HG03469 (cell line): ENCODE measurements at regions not wholly inside any gene's neighbourhood (a gene's known extent, or its start where the extent isn't known, plus 50 kb on each side); places are given as distances from the start of the nearest gene placed in this dataset.

ENCODE experiments used
- ATAC-seq: cut with Tn5 transposase; IDR thresholded peaks from one replicate; pipeline ENCODE4 v1.9.1; 2021; ENCODE audit warnings: mild to moderate bottlenecking, moderate library complexity, moderate number of reproducible peaks; ENCODE audit not compliant: unreplicated experiment

DNA sequence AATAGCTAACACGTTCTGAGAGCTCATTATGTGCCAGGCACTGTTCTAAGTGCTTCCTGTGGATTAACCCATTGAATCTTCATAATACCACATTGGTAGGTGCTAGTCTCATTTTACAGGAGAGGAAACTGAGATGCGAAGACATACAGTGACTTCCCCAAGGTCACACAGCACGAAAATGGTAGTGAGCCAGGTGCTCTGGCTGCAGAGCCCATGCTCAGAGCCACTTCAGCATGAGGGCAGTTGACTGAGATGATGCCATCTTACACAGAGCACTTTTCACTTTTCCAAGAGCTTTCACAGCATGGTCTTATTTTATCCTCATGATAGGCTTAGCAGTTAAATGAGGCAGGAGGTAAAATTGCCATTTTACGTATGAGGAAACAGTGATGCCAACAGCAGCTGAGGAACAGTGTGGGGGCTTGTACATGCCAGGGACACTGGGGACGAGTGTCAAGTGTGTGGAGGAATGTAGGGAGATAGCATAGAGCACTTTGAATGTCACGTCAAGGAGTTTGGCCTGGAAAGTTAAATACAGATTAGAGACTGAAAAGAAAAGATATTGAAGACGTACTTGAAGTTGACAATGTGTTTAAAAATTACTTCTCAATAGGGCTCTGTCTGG lies 180.0 kb downstream of the KIF4B start:
- ATAC-seq: no peak

- no peak for ATAC-seq
Measured at GRCh38 chr5:155200608-155201007, 187.1 kb downstream of the KIF4B start.

DNA sequence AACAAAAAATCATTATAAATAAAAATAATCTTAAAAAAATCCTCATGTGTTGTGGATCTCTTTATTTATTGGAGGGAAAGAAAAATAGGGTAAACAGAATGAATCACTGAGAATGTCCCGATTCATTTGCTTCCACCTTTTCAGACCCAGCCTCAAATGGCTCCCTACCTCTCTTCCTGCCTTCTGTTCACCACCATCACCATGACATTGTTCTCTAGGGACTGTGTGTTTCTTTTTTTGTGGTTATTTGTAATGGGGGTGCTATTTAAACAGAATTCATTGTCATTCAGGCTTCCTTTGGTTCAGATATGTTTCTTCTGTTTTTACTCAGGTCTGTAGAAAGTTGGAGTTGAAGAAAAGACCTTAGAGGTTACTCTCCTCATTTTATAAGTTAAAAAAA lies 198.2 kb downstream of the KIF4B start:
- ATAC-seq: no peak

DNA sequence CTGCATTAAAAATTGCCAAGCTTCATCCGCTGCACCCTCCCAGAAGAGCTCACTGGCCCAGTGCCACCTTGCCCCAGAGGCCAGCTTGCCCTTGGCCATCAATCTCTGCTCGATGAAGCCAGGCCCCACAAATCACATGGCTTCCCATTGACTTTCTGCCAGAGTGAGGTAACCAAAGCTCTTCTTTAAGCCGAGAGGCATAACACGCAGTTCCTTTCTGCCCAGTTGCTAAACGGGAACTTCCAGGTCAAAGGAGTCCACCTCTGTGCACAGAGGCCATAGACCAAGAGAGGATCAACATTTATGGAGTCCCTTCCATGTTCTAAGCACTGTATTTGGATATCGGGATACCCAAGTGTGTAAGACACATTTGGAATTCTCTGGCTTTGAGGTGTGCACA lies 208.8 kb downstream of the KIF4B start:
- ATAC-seq: no peak

DNA sequence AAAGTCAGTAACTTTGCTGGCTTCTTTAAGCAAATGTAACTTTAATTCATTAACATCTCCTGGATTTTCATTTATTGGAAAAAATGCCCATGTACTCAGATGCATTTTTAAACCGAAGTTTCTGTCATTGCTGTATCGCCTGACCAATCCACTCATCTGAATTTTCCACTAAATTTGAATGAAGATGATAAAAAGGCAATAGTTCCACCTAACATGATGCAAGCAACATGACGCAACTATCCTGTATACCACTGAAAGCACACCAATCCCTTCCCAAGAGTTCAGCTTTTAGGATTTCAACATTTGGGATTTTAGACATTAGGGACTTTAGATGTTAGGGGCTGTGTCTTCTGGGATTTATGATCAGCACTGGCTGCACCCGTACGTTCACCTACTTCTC lies 215.6 kb downstream of the KIF4B start:
- no peak for ATAC-seq

DNA sequence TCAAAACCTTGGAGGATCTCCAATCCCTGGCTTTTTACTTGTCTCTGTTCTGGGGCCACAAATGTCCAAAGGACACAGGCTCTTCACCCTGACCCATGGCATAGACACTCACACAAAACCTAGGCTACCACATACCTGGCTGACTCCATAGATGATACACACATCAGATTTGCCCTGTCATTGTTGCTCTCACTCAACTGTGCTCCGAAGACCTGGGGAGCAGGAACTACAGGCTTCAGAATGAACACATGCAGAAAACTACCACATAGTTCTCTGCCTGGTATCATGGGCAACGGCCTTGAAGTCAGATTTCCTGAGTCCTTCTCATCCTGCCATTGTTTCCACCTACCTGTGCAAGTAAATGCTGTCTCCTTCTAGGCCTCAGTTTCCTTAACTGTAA lies 226.2 kb downstream of the KIF4B start:
- no peak for ATAC-seq

- ATAC-seq: no peak
Measured at GRCh38 chr5:155250596-155250995, 237.0 kb downstream of the KIF4B start.

GRCh38 chr5:155252025-155252424 lies 238.5 kb downstream of the KIF4B start:
- no peak for ATAC-seq

GRCh38 chr5:155252717-155253116 lies 239.2 kb downstream of the KIF4B start:
- no peak for ATAC-seq

DNA sequence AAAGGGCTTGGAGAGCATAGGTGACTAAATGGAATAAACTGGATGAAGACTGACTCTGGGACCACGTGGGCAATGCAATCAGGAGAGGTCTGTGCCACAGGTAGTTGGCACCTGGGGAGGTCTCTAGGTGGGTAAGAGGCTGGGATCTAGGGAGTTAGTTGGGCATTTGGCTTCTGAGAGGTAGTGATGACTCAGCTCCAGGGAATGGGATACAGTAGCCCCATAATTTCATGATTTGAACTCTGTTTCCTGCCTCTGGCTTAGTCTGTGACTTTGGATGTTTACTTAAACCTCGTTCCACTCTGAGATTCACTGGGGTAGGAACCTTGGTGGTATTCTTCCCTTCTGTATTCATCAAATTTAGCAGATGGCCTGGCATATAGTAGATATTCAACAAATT lies 240.8 kb downstream of the KIF4B start:
- no peak for ATAC-seq

- ATAC-seq: no peak
Measured at GRCh38 chr5:155258161-155258560, 244.6 kb downstream of the KIF4B start.

GRCh38 chr5:155259648-155260047 lies 246.1 kb downstream of the KIF4B start:
- no peak for ATAC-seq

DNA sequence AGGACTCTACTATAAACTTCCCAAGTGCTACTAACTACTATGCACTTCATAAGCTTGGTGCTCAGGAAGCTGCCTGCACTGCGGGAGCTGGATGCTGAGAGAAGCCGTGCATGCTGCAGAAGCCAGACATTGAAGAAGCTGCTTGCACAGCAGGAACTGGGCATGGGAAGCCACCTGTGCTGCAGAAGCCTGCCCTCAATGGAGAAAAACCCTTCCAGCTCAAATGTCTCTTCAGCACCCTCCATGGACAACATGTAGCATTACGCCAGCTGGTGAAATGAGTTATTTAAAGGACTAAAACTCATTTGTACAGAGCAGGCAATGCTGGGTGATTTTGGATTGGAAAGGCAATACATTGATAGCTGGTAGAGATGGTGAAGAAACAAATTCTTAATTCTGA lies 247.2 kb downstream of the KIF4B start:
- no peak for ATAC-seq

DNA sequence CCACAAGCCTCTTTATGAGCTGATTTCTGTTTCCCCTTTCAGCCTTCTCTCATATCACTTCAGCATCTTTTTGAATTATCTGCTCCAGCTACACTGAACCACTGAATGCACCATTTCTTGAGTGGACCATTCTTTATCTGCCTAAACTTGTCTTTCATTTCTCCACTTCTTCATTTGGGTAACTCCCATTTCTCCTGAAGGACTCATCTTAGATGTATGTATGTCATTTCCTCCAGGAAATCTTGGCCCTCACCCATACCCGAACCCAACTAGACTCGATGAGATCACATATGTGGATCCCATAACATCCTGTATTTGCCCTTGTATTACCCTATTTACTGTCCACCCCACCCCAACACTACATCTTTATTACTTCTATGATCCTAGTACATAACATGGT lies 249.8 kb downstream of the KIF4B start:
- ATAC-seq: no peak

DNA sequence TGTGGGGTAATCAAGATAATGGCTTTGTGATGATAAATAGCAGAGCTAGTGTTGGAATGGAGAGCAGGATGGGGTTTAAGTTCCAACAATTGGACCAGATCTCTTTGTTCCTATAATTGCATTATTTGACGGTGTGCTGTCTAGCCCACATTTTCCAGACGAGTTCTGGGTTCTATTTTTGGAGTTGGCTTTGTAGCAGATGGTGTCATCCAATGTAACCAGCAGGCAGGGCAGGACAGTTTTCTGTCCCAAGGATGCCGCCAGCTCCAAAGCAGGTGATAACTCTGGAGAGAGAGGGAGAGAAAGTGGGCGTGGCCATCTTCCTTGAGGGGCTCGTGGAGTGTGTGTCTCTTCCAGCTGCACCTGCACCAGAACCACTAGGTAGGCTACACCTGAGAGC lies 251.3 kb downstream of the KIF4B start:
- no peak for ATAC-seq

DNA sequence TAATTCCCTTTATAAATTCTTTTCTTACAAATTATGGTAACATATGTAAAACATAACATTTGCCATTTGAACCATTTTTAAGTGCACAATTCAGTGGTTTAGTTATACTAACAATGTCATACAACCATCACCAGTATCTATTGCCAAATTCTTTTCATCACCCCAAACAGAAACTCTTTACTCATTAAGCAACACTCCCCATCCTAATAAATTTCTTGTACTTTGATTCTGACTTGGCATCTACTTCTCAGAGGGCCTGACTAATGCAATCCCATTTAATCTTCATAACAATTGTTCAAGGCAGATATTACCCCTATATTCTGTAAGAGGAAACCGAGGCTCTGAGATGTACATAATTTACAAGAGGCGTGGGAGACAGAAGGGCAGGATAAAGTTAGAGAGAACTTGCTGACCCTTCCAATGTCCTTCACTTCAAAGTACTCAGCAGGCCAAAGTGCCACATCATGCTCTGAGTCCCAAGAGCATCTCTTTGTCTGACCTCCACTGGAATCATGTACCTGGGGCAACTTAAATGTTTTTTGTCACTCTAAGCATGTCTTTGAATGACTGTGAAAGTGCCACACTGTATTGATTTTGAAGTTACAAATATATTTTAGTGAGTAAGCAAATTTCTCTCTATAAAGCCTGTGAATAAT lies 255.3 kb downstream of the KIF4B start:
- ATAC-seq: no peak

DNA sequence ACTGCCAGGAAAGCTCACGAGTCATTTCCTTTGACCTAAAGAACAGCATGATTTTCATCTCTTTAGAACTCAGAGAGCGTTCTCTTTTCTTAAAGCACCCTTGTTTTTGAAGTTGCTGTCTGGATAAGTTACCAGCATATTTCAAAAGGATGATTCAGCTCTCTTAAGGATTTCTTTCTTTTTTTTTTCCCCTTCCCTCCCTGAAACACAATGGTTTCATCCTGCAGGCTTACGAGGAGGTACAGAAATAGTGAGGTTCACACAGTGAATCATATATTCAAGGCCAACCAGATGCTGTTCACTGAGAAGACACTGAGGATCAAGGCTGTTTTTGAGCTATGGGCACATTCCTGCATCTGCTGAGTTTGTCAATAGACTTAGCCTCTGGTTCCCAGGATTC lies 257.2 kb downstream of the KIF4B start:
- no peak for ATAC-seq

DNA sequence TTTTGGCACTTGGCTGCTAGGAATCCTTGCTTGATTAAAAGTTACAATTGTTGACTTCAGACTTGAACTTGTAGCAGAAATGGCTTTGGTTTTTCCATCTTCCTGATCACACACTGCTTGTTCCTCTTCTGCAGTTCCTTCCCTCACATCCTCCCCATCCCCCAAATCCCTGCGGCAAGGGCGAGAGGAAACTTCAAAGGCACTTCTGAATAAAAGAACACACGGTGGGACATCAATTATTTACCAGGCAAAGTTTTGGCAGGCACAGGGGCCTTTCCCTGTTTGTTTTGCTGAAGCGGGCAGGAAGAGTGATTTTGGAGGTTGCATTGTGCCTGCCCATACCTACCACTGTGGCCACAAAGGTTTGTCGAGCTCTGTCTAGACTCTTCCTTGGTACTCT lies 260.9 kb downstream of the KIF4B start:
- no peak for ATAC-seq

DNA sequence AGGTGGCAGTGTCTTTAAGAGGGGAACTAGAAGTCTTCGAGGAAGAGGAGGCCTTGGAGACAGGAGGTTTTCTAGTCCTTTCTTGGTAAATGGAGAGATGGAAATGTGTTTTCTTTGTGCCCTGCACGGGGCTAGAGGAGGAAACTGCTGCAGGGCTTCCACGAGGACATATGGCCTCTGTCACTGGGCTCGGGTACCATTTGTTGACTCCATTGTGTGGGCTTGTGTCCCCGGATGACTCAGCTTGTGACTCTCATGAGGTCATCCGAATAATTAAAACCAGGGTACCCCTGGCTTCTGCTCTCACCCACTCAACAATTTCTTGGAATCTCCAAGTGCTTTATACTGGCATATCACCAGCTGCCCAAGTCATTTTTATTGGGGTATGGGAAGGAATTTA lies 261.7 kb downstream of the KIF4B start:
- ATAC-seq: no peak

DNA sequence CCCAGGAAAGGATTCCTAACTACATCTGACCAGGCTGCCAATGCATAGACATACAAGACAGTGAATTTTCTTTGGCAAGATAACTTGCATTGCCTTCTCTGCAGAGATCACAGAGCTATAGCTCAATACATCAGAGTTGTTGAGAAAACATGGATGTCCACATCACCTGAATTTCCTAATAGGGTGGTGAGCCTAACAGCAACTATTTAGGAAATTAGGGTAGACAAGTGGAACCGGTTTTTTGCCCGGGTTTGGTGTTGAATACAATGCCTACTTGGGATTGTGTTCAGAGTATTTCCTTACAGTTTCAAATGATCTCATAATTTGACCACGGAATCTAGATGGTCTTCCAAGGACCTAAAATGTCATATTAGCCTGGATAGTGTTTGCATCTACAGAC lies 262.7 kb downstream of the KIF4B start:
- ATAC-seq: no peak

GRCh38 chr5:155278532-155278931 lies 265.0 kb downstream of the KIF4B start:
- no peak for ATAC-seq

GRCh38 chr5:155282503-155283107 lies 269.1 kb downstream of the KIF4B start:
- ATAC-seq: no peak

- no peak for ATAC-seq
Measured at GRCh38 chr5:155285706-155286105, 272.2 kb downstream of the KIF4B start.
